GM18508 (cell line): ENCODE measurements at regions not wholly inside any gene's neighbourhood (a gene's known extent, or its start where the extent isn't known, plus 50 kb on each side); places are given as distances from the start of the nearest gene placed in this dataset.
"Not testable (repeated sequence)": the region's sequence is repeated elsewhere in the genome, so short reads cannot be mapped to it uniquely, and the experiment has no call there.

ENCODE experiments used
- ATAC-seq: cut with Tn5 transposase; IDR thresholded peaks from one replicate; pipeline ENCODE4 v1.9.1; 2021; ENCODE audit warnings: moderate number of reproducible peaks; ENCODE audit not compliant: insufficient read depth, unreplicated experiment

DNA sequence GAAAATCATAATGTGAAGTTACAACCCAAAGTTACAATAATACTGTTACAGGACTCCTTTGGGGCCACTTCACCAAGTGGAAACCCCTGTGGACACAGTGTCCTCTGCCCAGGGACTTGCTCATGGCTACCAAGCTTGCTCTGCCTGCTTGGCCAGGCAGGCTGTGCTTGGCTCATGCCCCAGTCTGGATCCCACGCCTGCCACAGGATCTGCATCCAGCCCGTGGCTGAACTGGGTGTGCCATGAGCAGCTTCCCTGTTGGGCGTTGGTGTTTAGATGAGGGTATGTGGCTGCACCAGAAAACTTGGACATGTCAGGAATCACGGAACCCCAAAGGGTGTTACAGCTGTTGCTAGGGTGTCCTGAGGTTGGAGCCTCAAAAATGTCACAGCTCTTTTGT is 820.9 kb downstream of the SLC6A15 start:
- ATAC-seq = no peak

DNA sequence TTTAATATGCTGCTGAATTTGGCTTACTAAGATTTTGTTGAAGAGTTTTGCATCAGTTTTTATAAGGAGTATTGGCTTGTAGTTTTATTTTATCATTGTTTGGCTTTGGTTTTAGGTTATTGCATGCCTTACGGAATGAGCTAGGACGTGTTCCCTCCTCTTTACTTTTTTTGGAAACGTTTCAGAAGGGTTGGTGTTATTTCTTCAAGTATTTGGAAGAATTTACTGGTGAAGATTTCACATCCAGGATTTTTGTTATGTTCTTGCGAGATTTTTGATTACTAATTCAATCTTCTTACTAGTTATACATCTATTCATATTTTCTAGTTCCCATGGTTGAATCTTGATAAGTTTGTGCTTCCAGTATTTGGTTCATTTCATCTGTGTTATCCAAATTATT is 823.2 kb downstream of the SLC6A15 start:
- no peak for ATAC-seq

DNA sequence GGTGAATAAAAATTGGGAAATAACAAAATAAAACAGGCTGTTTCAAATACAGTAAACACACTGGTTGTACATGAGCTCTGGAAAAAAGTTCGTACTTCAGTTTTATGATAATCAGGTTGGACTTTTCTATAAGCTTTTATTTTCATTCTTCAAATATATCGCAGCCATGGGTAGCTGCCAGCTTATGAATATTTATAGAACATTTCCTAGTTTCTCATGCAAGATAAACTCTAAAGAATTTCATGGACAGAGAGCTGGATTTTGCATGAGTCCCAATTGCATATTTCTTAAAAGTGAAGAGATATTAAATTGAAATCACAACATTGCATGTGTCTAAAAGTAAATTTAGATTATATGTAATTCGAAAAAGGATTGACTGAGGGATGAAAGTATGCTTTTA is 827.6 kb downstream of the SLC6A15 start:
- no peak for ATAC-seq

DNA sequence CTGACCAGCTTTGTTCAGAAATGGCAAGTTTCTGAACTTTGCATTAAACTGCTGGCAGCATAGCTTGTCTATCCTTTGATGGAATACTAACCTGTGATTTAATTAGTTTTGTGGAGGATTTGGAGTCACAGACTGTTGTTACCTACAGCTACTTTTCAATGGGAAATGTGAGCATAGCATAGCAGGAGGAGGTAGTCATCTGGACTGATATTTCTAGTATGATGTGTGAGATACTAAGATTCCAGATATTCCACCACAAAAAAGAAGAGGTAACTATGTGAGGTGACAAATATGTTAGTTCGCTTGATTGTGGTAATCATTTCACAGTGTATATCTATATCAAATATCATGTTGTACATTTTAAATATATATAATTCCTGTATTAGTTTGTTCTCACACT is 833.0 kb downstream of the SLC6A15 start:
- no peak for ATAC-seq

DNA sequence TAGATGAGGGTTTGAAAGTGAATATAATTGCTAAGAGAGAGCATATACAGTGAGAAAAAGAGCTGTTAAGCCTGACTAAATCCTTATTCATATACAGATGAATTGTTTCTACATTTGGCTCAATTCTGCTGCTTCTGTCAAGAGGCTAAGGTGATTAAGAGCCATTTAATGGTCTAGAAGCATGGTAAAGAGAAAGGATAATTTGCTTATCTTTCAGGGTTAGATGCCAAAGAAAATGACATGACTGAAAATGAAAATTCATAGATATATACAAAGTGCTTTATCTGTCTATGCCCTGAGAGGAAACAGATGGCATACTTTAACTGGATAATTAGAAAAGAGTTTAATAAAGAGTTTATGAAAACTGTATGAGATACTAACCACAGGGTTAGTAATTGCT is 834.9 kb downstream of the SLC6A15 start:
- ATAC-seq = no peak

DNA sequence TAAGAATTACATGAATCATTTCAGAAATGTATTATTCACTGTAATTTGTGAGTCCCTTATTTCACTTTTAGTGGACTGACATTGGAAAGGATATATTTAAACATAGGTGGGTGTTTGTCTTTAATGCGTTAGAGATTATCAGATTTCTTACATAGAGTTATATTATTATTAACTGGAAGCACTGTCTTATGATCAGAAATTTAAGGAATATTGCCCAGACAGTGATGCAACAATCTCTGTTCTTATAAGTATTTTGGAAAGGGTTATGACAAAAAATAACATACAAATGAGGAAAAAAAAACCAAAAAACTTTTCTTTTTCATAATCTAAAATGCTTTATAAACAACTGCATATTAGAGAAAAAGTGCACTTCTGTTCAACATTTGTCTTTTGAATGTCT is 836.6 kb downstream of the SLC6A15 start:
- no peak for ATAC-seq

DNA sequence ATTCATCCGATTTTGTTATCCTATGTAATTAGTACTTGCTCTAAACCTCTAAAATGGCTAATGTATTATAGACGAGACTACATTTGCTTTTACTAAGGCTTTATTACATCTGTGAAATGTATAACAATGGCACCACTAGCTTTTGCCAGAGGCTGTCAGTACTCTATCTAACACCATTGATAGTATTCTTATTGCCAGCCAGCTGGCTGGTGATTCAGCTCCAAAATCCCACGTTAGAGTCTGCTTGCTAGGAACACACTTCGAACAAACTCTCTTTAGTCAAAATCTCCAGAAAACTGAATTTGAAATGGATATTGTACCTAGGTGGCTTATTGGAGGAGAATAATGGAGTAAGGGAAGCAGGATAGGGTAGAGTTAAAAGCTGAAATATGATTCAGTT is 839.2 kb downstream of the SLC6A15 start:
- ATAC-seq = no peak

DNA sequence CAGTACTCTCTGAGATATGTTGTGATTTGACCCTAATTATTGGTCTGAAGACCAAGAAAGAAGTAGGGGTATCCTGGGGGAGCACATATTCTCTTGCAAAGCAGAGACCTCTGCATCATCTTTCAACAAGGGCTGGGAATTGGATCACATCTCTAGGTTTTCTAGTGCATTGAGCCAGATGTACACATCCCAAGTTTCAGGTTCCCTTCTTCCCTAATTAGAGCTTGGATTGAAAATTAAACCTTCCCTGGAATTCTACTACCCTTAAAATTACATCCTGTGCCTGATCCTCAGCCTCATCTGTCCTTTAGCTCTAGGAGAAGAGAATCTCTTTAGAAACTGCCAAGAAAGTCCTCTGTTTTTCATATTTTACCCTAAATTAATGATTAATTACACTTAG is 839.6 kb downstream of the SLC6A15 start:
- ATAC-seq = no peak

DNA sequence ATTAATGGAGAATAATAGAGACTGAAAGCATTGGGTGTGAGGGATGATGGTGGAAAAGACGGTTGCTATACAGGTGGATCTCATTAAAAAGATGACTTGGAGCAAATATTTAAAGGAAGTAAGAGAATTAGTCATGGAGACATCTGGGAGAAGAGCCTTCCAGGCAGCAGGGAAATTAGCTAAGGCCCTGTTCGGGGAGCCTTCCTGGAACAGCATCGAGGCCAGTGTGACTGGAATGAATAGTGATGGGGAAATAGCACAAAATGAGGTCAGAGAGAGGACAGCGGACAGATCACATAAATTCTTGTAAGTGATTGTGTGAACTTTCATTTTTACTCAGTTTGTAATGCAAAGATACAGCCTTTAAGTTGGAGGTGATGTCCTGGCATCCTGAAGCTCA is 842.3 kb downstream of the SLC6A15 start:
- ATAC-seq = no peak

DNA sequence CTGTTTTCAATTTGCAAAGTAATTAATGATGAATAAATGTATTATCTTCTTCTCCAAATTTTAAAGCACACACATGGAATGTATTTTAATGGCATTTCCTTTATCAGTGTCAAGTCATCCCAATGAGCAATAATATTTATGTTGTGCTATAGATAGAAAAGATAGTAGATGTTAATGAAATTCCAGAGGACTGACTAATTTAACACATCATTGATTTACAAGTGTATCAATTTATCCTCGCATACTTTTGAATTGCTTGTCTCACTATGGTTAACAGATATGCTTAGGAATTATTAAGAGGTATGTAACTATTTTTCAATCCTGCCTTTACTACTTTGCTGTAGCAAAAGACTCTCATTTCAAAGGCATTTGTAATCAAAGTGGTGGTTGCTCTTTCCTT is 842.9 kb downstream of the SLC6A15 start:
- no peak for ATAC-seq

DNA sequence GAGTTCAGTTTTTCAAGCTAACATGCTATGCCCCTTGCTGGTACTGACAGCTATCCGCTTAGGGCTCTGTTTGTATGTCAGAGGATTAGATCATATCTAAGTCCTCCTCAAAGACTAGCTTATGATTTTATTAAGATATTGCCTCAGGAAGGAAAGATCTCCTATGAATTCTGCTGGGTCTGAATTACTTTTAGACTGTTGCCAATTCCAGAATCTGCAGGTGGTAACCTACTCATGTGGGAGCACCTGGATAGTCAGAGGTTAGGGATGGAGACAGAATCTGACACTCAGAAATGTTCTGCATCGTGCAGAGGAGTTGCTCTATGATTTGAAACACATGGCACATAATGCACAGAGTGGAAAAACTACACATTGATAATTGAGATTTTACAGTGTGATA is 843.4 kb downstream of the SLC6A15 start:
- ATAC-seq = no peak

DNA sequence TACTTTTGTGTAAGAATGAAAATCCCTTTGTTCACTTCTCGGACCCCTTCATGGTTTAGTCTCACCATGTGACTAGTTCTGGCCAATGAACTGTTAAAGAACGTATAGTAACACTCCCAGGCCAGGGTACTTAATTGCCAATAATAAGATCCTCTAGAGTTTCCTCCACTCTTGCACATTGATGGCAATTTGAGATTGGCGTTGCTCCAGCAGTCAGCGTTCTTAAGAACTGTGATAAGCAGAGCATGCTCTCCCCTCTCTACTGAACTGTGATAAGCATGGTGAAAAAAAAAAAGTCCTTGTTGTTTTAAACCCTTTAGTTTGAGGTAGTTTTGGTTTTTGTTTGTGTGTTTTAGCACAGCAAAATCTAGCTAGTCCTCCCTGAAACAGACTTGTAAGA is 854.5 kb downstream of the SLC6A15 start:
- ATAC-seq = no peak

DNA sequence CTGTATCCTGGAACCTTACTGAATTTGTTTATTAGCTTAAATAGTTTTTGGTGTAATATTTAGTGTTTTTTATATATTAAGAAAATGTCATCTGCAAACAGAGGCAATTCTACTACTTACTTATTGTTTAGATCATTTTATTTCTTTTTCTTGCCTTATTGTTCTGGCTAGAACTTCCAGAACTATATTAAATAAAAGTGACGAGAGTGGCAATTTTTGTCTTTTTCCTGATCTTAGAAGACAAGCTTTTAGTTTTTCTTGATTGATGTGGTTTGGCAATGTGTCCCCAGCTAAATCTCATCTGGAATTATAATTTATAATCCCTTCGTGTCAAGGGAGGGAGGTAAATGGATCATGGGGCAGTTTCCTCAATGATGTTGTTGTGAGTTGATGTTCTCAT is 857.8 kb downstream of the SLC6A15 start:
- ATAC-seq = no peak

DNA sequence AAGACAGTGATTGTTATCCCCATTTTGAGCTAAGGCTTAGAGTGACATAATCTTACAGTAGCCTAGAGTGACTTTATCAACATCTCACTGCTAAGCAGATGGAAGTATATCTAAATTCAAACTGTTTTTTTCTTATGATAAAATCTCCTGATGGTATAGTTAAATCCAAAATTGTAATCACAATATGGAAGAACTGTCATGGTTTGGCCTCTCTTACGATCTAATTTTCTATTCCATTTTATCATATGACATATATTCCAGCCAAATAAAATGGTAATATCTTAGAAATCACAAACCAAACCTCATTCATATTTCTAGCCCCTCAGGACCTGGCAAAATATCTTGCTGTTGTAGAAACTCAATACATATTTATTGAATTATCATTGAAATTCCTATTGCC is 864.7 kb downstream of the SLC6A15 start:
- ATAC-seq = no peak

DNA sequence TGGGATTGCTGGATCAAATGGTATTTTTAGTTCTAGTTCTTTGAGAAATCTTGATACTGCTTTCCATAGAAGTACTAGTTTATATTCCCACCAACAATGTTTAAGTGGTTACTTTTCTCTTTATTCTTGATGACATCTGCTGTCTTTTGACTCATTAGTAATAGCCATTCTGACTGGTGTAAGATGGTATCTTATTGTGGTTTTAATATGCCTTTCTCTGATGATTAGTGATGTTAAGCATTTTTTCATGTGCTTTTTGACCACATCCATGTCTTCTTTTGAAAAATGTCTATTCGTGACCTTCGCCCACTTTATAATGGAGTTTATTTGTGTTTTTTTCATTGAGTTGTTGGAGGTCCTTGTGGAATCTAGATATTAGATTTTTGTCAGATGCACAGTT is 865.7 kb downstream of the SLC6A15 start:
- no peak for ATAC-seq

DNA sequence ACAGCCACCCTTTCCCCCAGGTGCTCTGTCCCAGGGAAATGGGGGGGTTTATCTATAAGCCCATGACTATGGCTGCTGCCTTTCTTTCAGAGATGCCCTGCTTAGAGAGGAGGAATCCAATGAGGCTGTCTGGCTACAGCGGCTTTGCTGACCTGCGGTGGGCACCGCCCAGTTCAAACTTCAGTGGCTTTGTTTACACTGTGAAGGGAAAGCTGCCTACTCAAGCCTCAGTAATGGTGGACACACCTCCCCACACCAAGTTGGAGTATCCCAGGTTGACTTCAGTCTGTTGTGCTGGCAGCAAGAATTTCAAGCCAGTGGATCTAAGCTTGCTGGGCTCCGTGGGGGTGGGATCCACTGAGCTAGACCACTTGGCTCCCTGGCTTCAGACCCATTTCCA is 869.2 kb downstream of the SLC6A15 start:
- no peak for ATAC-seq

DNA sequence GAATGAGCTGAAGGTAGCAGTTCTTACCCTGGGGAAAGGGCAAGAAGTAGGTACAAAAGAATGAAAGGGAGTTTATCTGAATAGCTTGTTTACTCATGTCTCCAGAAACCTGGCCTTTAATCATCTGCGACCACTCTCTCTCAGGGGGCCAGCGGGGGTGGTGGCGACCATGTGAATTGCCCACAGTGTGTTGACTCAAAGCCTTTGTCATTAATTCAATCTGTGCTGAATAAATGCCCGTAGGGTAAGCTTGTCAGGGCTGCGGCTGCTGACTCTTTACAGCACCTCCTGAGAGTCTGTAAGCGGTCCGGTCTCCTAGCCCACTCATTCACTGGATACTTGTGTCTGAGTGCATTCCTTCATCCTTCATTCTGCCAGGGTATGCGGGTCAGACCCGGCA is 874.4 kb downstream of the SLC6A15 start:
- ATAC-seq = no peak

DNA sequence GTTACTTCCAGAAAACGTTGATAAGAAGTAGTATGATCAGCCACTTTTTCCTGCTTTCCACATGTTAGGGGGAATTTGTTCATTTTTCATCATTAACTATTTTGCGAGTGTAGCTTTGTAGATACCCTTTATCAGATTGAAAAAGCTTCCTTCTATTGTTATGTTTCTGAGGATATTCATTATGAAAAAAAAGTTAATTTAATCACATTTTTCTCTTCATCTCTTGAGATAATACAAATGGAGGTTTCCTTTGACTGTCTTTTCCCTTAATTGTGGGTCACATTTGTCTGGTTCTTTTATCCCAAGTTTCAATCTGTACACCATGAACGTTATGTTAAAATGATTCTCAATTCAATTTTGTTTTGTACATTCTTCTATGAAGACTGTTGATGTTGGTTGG is 875.7 kb downstream of the SLC6A15 start:
- no peak for ATAC-seq

DNA sequence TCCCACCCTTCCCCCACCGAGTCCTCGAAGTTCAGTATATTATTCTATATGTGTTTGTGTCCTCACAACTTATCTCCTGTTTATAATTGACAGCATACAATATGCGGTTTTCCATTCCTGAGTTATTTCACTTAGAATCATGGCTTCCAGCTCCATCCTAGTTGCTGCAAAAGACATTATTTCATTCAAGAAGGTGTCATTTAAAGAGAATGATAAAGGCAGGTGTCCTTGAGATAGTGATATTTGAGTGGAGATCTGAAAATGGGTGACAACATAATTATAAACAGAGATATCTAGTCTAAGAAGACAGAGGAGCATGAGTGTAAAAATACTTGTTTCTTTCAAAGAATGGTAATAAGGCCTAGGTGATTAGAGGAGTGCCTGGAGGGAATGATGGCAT is 876.8 kb downstream of the SLC6A15 start:
- ATAC-seq = no peak

DNA sequence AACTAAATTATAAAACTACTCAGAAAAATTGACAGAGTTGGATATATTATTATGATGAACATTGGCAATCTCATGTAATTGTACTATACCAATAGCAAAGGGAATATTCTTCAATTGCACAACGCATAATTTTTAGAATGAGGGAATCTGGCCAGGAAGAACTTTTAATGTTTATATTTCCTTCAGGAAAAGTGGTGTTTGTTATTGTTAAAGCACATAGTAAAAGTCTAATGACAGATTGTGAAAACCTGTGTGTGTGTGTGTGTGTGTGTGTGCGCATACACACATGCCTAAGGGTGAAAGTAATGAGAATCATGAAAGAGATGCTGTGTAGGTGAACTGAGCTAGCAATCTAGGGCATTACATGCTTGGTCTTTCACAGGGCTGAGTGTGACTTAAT is 877.7 kb downstream of the SLC6A15 start:
- ATAC-seq = no peak

DNA sequence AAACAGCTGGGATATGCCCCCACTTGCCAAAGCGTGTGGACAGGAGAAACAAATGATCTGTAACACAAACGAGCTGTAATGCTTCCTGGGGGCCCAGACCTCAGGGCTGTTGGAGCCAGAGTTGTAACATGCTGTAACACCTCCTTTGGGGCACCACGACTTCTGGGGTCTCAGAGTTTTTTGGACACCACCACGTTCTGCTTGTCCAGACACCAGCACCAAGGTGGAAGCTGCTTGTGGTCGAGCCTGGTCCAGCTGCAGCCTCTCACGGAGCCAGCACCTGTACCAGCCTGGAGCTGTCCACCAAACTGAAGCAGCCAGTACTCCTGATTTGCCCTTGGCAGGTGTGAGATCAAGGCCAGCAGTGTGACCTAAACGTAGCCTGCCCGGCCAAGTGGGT is 879.4 kb downstream of the SLC6A15 start:
- no peak for ATAC-seq

DNA sequence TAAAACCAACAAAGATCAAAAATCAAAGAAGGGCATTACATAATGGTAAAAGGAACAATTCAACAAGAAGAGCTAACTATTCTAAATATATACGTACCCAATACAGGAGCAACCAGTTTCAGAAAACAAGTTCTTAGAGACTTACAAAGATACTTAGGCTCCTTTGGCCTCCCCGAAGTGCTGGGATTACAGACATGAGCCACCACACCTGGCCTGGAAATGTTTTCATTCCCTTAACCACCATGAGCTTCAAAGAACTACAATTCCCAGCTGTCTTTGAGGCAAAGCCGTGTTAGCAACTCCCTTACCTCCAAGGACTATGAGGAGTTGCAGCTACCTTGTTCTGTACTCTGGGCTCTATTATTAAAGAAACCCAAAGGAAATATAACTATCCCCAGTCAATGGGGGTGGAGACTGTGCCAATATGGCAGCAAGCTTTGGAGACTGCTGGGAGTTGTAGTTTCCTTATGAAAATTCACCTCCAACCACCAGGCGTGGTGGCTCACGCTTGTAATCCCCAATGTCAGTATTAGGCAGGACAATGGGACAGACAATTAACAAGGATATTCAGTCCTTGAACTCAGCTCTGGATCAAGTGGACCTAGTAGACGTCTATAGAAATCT is 893.9 kb downstream of the SLC6A15 start:
- not testable (repeated sequence) for ATAC-seq

DNA sequence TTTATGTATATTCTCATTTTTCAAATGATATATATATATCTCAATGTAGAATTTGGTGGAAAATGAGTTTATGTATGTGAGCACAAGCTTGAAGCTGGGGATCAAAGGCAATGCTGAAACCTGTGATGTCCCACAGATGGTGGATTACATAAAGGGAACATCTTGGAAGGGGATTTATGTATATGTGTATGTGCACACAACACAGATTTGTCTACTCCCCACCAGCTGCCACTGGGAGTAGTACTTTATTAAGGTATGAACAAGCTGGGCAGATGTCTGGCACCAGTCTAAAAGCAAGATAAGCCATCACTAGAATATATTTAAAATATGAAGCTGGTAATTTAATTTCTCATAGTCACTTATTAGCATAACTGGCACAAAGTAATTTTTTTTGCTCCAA is 895.6 kb downstream of the SLC6A15 start:
- no peak for ATAC-seq
